CD14-positive monocyte (primary cell): ENCODE measurements at regions not wholly inside any gene's neighbourhood (a gene's known extent, or its start where the extent isn't known, plus 50 kb on each side); places are given as distances from the start of the nearest gene placed in this dataset.

ENCODE experiments used
- DNase-seq, 3 donors: peaks; one replicate each; pipeline ENCODE4 v3.0.0-alpha.2; 2011 to 2022
- H2AFZ ChIP-seq: 2 replicates; pipeline ENCODE4 v1.6.0; 2012; ENCODE audit warnings: mild to moderate bottlenecking, low read depth, low read length, inconsistent platforms; ENCODE audit not compliant: insufficient read depth, poor library complexity, severe bottlenecking
- H3K27ac ChIP-seq, 2 donors: 1 replicate in 1 of 2; 2 replicates in 1 of 2; pipeline ENCODE4 v1.5.1; 2012 to 2013; ENCODE audit warnings: low read length in 2 of 2, control low read depth in 1 of 2, inconsistent platforms in 1 of 2, low read depth in 1 of 2, mild to moderate bottlenecking in 1 of 2
- H3K27me3 ChIP-seq, 2 donors: one replicate each; pipeline versions ENCODE4 v1.6.0 to v1.6.1; 2011 to 2013; ENCODE audit warnings: low read length in 2 of 2; ENCODE audit not compliant: control insufficient read depth in 2 of 2, insufficient read depth in 2 of 2
- H3K36me3 ChIP-seq, 2 donors: replicated peaks in 1 of 2; 1 replicate in 1 of 2; 2 replicates in 1 of 2; pipeline versions ENCODE4 v1.5.1 to v1.6.1; 2012 to 2013; ENCODE audit warnings: low read length in 2 of 2, control low read depth in 1 of 2, inconsistent platforms in 1 of 2, mild to moderate bottlenecking in 1 of 2; ENCODE audit not compliant: insufficient read depth in 2 of 2, control insufficient read depth in 1 of 2
- H3K4me1 ChIP-seq, 2 donors: 1 replicate in 1 of 2; 2 replicates in 1 of 2; pipeline versions ENCODE4 v1.5.1 to v1.6.1; 2012 to 2013; ENCODE audit warnings: low read length in 2 of 2, control low read depth in 1 of 2, inconsistent platforms in 1 of 2, mild to moderate bottlenecking in 1 of 2, moderate library complexity in 1 of 2; ENCODE audit not compliant: insufficient read depth in 2 of 2, control insufficient read depth in 1 of 2
- H3K4me2 ChIP-seq: replicated peaks from 2 replicates; pipeline ENCODE3; 2012; ENCODE audit warnings: low read length, moderate library complexity, mild to moderate bottlenecking; ENCODE audit not compliant: poor library complexity, severe bottlenecking; ENCODE audit errors: extremely low read depth
- H3K4me3 ChIP-seq, 3 experiments: fragments of 200-600 bp in 1 of 3; sonication (generic) in 1 of 3; replicated peaks in 1 of 3; 1 replicate in 2 of 3; 2 replicates in 1 of 3; pipeline ENCODE4 v1.5.1; 2011 to 2013; ENCODE audit warnings: low read length in 3 of 3, mild to moderate bottlenecking in 3 of 3, control low read depth in 2 of 3, low read depth in 2 of 3, inconsistent platforms in 1 of 3, moderate library complexity in 1 of 3
- H3K79me2 ChIP-seq: 2 replicates; pipeline ENCODE4 v1.6.0; 2012; ENCODE audit warnings: mild to moderate bottlenecking, control low read depth, inconsistent platforms, low read length, moderate library complexity; ENCODE audit not compliant: insufficient read depth
- H3K9ac ChIP-seq: 2 replicates; pipeline ENCODE4 v1.6.0; 2017; ENCODE audit warnings: low read length, mild to moderate bottlenecking; ENCODE audit not compliant: insufficient read depth, poor library complexity, severe bottlenecking
- H3K9me3 ChIP-seq, 2 donors: replicated peaks in 1 of 2; 1 replicate in 1 of 2; 2 replicates in 1 of 2; pipeline versions ENCODE4 v1.5.1 to v1.6.1; 2012 to 2013; ENCODE audit warnings: low read length in 2 of 2, control low read depth in 1 of 2; ENCODE audit not compliant: control insufficient read depth in 1 of 2, insufficient read depth in 1 of 2
- H4K20me1 ChIP-seq: 2 replicates; pipeline ENCODE4 v1.6.0; 2012; ENCODE audit warnings: mild to moderate bottlenecking, low read length, control low read depth, moderate library complexity; ENCODE audit not compliant: insufficient read depth
- H3K27ac Mint-ChIP-seq, 7 donors: one replicate each; pipeline ENCODE4 v1.8.0; 2020; ENCODE audit warnings: mild to moderate bottlenecking in 7 of 7, mixed read lengths in 7 of 7, moderate library complexity in 6 of 7, inconsistent platforms in 2 of 7
- H3K27me3 Mint-ChIP-seq, 3 donors: one replicate each; pipeline ENCODE4 v1.8.0; 2021 to 2022; ENCODE audit warnings: low read depth in 3 of 3, mild to moderate bottlenecking in 3 of 3, mixed read lengths in 3 of 3, moderate library complexity in 3 of 3, inconsistent platforms in 1 of 3
- H3K36me3 Mint-ChIP-seq, 2 donors: one replicate each; pipeline ENCODE4 v1.8.0; 2020; ENCODE audit warnings: mixed read lengths in 2 of 2, inconsistent platforms in 1 of 2, mild to moderate bottlenecking in 1 of 2
- H3K4me1 Mint-ChIP-seq: one replicate; pipeline ENCODE4 v1.8.0; 2020; ENCODE audit warnings: mild to moderate bottlenecking, mixed read lengths
- H3K4me3 Mint-ChIP-seq, 2 donors: one replicate each; pipeline ENCODE4 v1.8.0; 2020; ENCODE audit warnings: mild to moderate bottlenecking in 2 of 2, mixed read lengths in 2 of 2, moderate library complexity in 1 of 2
- H3K9me3 Mint-ChIP-seq, 7 donors: one replicate each; pipeline ENCODE4 v1.8.0; 2020 to 2022; ENCODE audit warnings: mixed read lengths in 7 of 7, mild to moderate bottlenecking in 6 of 7, moderate library complexity in 6 of 7, inconsistent platforms in 2 of 7
- CTCF ChIP-seq: fragments of 200-600 bp; IDR thresholded peaks from one replicate; pipeline ENCODE4 v1.8.0; 2022; ENCODE audit warnings: antibody characterized with exemption, mild to moderate bottlenecking
- WGBS: methylation state at CpG from one replicate; pipeline ENCODE4 v1.1.5; 2013; ENCODE audit warnings: missing lambda C conversion rate; ENCODE audit not compliant: insufficient coverage; 5-methylcytosine and 5-hydroxymethylcytosine counted together
- intact Hi-C, 2 donors: fragments of 100-400 bp; cut with micrococcal nuclease; formaldehyde crosslinking; loops; one replicate each; pipeline versions ENCODE4 v1.15.0 to v1.15.1; 2023

GRCh38 chr22:22418163-22418549, 90.4 kb downstream of the ZNF280B start:
- 100% methylated on average over 1 of the region's 2 CpGs for whole genome bisulfite sequencing
- no peak for TF ChIP-seq CTCF
- Histone ChIP-seq H3K9me3 (no peaks in the 10 kb centered on the region), H4K20me1 (no peaks in the 10 kb centered on the region), H3K9ac (no peak overlapping the region), H2AFZ (no peak overlapping the region), H3K4me1 (no peaks in the 10 kb centered on the region), H3K27me3 (peaks cover 14 to 24% of the 10 kb centered on the region in 2 donors), H3K79me2 (no peaks in the 10 kb centered on the region), H3K4me2 (no peak overlapping the region), H3K27ac (no peak overlapping the region), H3K4me3 (no peak overlapping the region), H3K36me3 (no peaks in the 10 kb centered on the region)
- Mint-ChIP-seq H3K4me3 (no peak overlapping the region), H3K36me3 (no peaks in the 10 kb centered on the region), H3K9me3 (peaks cover 0 to 3% (median 0%) of the 10 kb centered on the region in 7 donors), H3K27ac (no peak overlapping the region), H3K27me3 (peaks cover 6 to 27% (median 14%) of the 10 kb centered on the region in 3 donors), H3K4me1 (no peaks in the 10 kb centered on the region)
- intact Hi-C loops: no loop called here
- no peak for DNase-seq

DNA sequence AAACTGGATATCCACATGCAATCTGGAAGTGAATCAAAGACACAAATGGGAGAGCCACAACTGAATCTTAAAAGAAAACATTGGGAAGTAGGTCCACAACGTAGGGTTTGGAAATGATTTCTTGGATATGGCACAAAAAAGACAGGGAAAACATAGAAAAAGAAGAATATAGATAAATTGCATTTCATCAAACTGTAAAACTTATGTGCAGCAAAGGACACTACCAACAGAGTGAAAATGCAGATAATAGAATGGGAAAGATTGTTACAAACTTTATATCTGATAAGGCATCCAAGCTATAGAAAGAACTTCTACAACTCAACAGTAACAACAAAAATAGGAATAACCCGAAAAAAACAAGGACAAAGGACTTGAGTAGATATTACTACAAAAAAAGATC, 89.6 kb downstream of the ZNF280B start:
- DNase-seq: no peak
- no CpG with 5 or more reads among the region's 2 CpGs for WGBS
- no peaks in the 10 kb centered on the region for H3K36me3 ChIP-seq
- no peaks in the 10 kb centered on the region for H3K79me2 ChIP-seq
- no peak overlapping the region for H3K27ac ChIP-seq
- peaks cover 14 to 24% of the 10 kb centered on the region in 2 donors for H3K27me3 ChIP-seq
- no peak overlapping the region for H3K9ac ChIP-seq
- Mint-ChIP-seq H3K27ac (no peak overlapping the region), H3K4me3 (no peak overlapping the region), H3K9me3 (peaks cover 0 to 3% (median 0%) of the 10 kb centered on the region in 7 donors), H3K27me3 (peaks cover 6 to 28% (median 14%) of the 10 kb centered on the region in 3 donors), H3K4me1 (no peaks in the 10 kb centered on the region), H3K36me3 (no peaks in the 10 kb centered on the region)
- intact Hi-C loops: no loop called here
- H2AFZ ChIP-seq: no peak overlapping the region
- no peaks in the 10 kb centered on the region for H3K9me3 ChIP-seq
- no peaks in the 10 kb centered on the region for H4K20me1 ChIP-seq
- H3K4me2 ChIP-seq: no peak overlapping the region
- no peaks in the 10 kb centered on the region for H3K4me1 ChIP-seq
- no peak overlapping the region for H3K4me3 ChIP-seq
- no peak for TF ChIP-seq CTCF
